ENCODE measurements at regions not wholly inside any gene's neighbourhood (a gene's known extent, or its start where the extent isn't known, plus 50 kb on each side); places are given as distances from the start of the nearest gene placed in this dataset.
"Not testable (repeated sequence)": the region's sequence is repeated elsewhere in the genome, so short reads cannot be mapped to it uniquely, and the experiment has no call there.

DNA sequence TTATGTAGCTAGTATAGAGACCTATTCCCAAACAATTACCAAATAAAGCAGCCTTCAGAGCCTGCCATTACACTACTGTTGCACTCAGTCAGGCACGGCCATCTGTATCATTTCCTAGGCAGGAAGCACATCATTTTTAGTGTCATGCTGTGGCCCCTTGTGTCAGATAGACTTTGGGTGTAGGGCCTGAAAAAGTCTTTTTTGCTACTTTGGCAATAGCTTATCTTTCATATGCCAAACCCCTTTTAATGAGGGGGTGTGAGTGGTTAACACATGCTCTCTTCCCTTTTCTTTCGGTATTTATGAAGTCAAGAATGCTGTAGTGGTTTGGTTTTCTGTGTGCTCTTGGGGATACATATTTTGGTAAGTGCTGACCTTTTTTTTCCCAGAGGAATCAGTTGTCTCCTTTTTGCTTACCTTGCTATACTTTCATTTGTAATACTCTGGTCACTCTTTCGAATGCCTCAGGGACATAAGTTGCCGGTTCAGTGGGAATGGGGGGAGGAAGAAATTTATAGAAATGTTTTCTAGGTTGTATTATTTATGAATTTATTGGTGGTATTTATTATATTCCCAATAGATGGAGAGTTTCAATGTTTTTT is 209.8 kb downstream of the CSNK1G3 start:
- no peak for DNase-seq (ENCODE audit: low spot score)

DNA sequence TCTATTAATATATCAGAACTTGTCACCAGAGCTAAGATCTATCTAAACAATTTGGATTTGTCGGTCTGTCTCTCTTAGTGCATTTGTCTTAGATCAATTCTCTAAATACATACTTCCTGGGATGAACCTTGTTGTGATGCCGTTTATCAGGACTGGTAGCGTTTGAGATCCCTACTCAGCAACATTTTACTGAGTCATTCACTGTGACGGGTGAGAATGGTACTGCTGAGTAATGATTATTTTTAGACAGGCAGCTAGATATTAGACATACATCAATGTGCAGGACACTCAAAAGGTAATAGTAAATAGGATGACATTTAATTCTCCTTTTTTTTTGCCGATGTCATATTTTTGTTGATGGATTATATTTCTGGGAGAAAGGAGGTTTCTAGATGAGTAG is 209.0 kb downstream of the CSNK1G3 start:
- DNase-seq (ENCODE audit: low spot score): peak; percentile 59

DNA sequence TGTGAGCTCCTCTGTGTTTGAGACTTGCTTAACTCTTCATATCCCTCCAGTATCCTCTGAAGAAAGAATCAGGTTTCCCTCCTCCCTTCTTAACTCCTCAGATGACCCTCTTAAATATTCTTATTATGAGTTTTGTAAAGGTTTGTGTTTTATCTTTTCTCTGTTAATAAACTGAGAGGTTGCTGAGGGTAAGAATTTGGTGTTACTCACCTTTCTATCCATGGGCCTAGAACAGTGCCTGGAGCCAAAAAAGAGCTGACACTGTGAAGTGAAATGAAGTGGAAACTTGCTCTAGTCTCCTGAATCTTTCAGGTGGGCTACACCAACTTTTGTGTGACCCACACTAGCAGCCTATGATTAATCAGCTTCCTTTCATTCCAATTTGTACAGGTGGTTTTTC is 208.4 kb downstream of the CSNK1G3 start:
- no peak for DNase-seq (ENCODE audit: low spot score)

DNA sequence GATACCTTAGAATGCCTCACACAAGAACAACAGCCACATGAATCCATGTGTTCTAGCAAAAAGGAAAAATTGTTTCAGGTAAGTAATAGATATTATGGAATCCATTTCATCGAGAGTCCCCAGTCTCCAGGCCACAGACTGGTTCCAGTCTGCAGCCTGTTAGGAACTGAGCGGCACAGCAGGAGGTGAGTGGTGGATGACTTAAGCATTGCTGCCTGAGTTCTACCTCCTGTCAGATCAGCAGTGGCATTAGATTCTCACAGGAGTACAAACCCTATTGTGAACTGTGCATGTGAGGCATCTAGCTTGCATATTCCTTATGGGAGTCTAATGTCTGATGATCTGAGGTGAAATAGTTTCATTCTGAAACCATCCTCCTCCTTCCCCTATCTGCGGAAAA is 207.0 kb downstream of the CSNK1G3 start:
- DNase-seq (ENCODE audit: low spot score): no peak

DNA sequence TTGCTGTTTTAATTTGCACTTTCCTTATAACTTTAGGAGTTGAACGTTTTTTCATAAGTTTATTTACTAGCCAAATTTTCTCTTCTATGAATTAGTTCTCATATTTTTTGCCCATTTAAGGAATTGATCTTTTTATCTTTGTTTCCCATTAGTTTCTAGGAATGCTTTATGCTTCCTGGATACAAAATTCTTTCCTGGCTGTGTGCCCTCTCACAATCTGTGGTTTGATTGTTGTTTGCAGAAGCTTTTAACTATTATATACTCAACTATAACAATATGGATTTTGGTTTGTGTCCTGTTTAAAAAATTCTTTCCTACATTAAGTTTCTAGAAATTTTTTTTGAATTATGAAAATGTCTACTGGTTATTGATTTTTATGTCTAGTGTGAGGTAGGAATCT is 206.3 kb downstream of the CSNK1G3 start:
- DNase-seq (ENCODE audit: low spot score): no peak

DNA sequence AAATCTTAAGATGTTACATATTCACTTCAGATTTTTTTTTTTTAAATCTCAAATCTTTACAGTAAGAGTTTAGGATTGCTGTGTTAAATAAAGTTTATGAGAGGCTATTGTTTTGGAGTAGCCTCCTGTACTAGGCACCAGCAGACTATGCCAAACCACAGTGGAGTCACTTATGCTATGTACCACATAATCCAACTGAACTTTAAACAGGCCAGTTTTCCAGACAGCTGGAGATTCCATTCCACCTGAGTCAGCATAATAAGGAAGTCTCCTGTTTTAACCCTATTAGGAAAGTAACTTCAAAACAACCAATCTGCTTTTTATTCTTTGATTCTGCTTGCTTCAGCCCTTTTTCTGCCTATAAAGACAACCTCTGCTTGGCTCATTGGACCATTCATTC is 205.2 kb downstream of the CSNK1G3 start:
- DNase-seq (ENCODE audit: low spot score): peak; percentile 35

DNA sequence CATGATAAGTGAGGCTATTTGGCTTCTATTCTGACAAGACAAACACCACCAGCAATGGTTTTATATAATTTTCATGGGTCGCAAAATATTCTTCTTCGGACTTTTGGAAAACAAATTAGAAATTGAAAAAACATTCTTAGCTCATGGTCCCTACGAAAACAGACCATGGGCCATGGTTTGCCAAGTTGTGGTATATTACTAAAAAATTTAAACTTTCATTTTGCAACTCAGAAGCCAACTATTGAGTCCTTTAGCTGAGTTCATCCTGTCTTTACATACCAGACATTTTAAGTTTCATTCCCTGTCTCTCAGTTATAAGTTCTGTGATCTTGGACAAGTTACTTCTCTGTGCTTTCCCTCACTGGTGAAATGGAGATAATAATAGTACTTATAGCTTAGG is 198.1 kb downstream of the CSNK1G3 start:
- no peak for DNase-seq (ENCODE audit: low spot score)

DNA sequence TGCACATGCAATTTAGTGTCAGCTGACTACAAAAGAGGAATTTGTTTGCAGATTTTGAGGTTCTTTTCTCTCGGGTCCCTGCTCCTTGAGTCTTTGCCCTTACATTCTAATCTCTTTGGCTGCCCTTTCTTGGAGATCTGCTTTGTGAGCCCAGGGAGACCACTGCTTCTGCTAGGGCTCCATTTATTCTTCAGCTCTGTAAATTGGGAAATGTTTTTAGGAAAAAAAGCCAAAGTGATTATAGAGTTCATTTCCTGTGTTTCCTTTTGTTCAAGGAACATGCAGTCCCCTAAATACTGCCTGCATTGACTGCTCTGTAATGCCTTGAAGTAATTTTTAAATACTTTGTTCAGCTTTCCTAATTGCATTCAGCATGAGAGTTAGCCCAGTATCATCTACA is 197.4 kb downstream of the CSNK1G3 start:
- no peak for DNase-seq (ENCODE audit: low spot score)

DNA sequence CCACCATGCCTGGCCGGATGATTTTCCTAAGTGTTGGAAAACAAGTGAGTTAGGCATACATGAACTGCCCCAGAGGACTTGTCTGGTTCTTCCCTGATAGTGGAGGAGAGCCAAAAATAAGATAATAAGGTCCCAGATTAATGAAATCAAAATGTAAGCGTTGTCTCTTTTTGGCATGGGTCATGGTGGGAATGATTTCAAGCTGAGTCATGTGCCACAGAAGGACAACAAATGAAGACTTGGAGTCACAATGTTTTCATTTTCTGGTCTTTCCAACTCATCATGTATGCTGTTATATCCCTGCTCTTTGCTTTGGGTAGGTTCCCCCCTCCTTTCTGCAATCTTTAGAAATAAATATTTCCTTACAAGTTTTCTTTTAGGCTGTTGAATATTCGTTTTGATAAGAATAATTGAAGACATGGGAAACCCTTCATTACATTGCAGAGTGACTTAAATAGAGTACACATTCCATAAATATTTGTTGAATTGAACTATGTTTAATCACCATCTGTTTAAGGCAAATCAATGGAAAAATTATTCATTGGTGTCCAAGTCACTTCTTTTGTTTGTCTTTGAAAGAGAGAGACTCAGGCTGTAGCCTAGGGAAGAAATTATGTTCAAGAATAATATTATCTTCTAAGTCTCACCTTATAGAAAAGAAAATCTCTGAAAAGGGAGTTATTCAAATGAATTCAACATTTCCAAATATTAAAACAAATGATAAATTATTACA is 196.3 kb downstream of the CSNK1G3 start:
- DNase-seq (ENCODE audit: low spot score): peak; percentile 79

DNA sequence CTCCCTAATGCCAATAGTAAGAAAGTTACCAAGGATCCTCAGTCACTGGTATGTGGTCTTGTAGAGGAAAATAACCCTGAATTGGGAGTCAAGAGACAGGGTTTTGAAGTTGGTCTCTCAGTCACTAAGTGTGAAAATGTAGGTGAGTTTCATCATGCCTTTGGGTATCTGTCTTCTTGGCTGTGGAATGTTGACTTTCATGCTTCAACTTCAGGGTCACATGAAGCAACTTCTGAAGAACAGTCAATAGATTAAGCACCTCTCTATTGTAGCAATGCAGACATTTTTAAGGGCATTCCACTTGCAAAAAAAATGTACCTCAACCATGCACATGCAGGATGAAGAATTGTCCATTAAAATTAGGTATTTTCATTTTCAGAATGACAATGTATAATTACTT is 194.6 kb downstream of the CSNK1G3 start:
- no peak for DNase-seq (ENCODE audit: low spot score)

DNA sequence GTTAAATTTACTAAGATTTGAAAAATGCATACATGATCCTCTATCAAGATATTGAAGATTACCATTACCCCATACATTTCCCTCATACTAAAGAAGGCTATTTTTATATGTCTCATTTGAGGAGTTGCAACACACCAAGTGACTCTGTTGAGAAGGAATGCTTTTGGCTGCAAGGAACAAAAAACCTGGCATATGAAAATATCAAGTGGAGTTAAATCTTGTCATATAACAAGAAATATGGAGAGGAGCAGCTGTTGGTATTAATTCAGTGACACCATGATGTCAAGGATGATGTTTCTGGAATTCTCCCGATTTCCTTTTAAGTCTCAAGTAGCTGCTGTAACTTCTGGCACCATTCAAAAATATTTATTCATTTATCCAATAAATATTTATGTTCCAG is 193.8 kb downstream of the CSNK1G3 start:
- no peak for DNase-seq (ENCODE audit: low spot score)

DNA sequence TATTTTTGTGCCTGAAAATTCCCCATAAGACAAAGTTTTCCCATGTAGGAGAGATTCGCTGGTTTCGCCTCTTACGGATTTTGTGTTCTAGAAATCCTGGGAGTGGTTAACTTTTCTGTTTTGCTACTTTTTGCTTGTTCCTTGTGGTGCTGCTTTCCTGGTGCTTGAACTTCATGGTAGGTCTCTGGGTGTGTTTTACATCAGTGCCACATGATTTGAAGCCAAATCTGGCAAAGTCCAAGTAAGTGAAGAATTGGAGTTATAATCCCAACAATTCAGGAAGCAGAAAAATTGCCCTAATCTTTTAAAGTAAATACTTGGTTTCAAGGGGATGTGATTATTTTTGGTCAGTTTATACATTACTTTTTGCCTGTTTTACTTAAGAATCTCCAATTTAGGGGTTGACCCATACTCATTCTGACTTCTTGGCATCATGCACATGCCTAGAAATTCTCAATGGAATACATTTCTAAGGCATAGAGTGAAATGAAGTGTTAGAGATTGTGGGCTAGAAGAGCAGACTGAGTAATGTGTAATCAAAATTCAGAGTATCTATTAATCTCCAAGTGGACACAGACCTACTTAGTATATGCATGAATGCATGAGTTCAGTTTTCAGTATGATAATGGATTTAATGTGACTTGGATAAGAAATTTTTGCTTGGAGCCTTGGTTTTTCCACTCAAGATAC is 189.7 kb downstream of the CSNK1G3 start:
- DNase-seq (ENCODE audit: low spot score): no peak

DNA sequence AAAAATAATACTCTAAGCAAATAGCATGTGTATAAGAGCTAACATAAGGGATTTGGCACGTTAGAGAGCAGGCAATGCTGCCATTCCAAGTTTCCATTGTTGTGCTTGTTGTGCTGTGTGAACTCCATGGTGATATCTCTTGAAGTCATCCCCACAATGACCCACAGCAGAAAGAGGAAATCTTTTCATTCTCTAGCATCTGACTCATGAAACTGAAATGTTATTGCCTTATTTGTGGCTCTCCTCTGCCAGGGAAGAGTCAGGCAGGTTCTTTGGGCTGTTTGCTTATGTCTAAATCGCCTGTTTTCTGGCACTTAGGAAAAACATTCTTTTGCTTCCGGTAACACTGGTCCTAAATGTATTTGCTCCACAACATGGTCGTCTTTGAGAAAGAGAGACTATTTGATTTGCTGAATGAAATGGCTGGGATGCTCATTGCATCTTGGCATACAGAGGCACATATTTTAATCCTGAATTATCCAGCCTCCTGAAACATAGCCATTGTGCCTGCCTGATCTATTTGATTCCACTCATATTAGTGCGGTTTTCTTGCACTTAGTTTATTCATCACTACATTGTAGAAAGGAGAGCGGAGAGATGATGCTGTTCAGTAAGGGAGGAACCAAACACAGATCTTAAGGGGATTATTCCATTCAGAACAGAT is 188.8 kb downstream of the CSNK1G3 start:
- DNase-seq (ENCODE audit: low spot score): peak; percentile 90

DNA sequence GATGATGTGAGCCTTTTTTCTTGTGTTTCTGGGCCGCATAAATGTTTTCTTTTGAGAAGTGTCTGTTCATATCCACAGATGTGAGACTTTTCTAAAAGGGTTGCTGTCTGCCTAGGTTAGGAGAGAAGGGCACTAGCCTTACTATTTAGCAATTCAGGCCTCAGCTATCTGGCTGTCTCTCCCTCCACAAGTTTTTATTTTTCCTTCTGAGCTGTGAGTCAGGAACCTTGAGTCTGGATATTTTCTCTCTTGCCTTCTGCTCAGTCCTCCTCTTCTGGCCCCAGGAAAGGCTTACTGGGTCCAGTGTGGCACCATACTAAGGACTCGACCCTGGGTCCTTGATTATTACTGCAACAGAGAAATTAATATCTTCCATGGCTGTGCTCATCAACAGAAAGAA is 187.6 kb downstream of the CSNK1G3 start:
- DNase-seq (ENCODE audit: low spot score): no peak

DNA sequence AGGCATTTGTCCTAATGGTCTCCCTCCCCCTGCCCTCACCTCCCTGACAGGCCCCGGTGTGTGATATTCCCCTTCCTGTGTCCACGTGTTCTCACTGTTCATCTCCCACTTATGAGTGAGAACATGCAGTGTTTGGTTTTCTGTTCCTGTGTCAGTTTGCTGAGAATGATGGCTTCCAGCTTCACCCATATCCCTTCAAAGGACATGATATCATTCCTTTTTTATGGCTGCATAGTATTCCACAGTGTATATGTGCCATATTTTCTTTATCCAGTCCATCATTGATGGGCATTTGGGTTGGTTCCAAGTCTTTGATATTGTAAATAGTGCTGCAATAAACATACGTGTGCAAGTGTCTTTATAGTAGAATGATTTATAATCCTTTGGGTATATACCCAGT is 187.0 kb downstream of the CSNK1G3 start:
- DNase-seq (ENCODE audit: low spot score): not testable (repeated sequence)

DNA sequence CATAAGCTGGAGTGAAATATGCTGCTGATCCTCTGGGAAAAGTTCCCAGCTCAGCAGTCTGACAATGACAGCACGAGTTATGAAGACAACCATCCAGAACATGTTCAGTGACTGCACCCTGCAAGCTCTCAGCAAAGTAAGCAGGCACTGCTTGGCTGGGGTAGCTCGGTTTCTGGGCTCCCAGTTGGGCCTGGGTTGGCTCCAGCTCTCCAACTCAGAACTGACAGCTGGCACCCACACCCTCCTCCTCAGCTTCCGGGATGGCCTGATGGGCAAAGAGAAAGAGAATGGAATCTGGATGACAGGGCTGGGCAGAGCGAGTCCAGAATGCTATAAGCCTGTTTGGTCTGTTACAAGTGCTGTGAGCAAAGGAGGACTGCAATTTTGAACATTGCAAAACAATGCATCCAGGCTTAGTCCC is 185.0 kb downstream of the CSNK1G3 start:
- no peak for DNase-seq (ENCODE audit: low spot score)

DNA sequence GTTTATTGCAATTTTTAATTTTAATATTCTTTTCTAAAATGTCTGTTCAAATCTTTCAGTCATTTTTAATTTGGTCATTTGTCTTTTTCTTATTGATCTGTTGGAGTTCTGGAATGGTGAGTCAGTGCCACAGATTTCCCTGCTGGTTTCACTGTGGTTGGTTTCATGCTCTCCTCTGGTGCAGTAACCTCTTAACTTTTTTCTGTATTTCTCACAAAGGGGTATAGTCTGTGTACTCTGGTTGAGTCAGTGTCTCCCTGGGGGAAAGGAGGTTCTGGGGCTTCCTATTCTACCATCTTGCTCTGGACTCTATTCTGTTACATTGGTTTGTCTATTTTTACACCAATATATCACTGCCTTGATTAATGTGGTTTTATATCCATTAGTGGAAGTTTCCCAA is 178.8 kb downstream of the CSNK1G3 start:
- no peak for DNase-seq (ENCODE audit: low spot score)

DNA sequence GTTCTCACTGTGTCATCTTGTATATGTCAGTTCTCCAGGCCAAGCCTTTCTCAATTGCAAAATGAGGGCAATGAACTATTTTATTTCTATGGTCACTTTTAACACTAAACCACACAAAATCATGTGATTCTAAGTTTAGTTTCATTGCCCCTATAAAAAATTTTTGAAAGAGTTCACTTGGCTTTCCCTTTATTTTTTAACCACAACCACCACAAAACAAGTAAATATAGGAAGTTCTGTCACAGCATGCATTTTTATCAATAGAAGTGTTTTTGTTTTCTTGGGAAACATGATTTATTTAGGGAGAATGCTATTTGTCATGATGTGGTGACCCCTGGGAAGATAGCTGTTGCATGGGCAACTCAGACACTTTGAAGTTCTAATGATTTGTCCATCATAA is 169.1 kb downstream of the CSNK1G3 start:
- no peak for DNase-seq (ENCODE audit: low spot score)

DNA sequence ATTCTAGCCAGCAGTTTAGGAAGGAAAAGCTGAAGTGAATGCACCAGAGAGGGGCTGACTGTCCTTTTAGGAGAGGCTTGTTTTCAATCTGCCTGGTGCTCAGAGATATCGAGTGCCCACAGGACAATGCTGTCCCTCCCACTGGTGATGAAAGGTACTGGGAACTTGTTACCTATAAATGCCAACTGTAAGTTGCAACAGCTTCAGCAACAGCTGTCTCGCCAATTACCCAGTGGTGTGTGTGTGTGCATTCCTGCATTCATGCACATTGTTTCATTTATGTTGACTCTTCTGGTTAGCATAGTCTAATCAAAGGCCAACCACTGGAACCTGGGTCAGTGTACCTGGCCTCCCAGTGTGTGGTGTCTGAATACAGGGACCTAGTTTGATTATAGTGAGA is 161.1 kb downstream of the CSNK1G3 start:
- DNase-seq (ENCODE audit: low spot score): no peak

DNA sequence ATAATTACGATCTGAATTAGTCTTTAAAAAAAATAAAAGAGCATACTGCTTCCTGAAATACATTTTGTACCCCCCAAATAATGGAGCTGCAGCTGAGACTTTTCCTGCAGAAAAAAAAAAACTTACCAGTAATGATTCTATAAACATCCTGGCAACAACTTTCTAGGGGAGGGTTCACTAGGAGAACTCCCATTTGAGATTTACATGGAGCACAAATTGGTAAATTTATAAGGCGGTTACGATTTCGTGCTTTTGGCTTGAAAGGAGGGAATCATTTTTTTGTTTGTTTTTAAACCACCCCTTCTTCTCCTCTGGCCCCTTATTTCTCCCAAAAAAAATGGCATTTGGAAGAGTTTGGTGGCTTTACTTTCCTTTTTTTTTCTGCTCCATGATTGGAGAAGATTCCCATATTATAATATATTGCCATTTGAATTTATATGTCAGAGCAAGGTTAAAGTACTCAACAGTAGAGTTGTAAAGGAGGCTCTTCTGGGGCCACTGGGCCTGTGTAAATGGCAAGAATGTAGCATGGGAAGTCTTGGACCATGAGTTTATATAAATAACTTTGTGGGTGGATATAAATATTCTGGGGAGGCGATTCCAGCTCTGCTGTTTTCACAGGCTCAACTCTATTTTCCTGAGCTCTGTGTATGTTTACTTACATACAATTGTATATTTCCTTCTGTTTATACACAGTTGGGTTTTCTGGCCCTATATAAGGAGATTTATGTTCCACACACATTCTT is 159.9 kb downstream of the CSNK1G3 start:
- no peak for DNase-seq (ENCODE audit: low spot score)

DNA sequence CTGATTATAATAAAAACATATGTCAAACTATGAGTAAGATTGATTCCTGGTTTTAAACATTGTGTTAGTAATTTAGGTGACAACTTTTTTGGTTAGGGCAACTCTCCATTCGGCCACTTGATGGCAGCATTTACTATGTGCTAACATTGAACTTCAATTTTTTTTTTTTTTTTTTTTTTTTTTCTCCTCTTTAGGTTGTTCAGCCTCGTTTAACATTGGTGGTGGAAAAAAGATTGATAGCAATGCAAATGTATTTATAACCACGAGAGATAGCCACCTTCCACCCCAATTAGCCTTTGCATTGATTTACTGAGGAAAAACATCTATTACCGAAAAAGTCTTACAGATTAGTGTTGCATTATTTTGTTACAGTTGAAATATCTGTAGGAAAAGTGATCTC is 159.1 kb downstream of the CSNK1G3 start:
- DNase-seq (ENCODE audit: low spot score): peak; percentile 49

Measured in A172 (cell line).